ENCODE measurements at regions not wholly inside any gene's neighbourhood (a gene's known extent, or its start where the extent isn't known, plus 50 kb on each side); places are given as distances from the start of the nearest gene placed in this dataset.

- no peaks in the 10 kb centered on the region for H4K20me1 ChIP-seq (replicated peaks in 1 of 2; ENCODE audit: control insufficient read depth in 1 of 2, insufficient read depth in 2 of 2, low read length in 2 of 2)
- no peak overlapping the region for H4K91ac ChIP-seq (replicated peaks; ENCODE audit: insufficient read length, low read length)
- H3K27me3 ChIP-seq (replicated peaks in 1 of 4; ENCODE audit: control insufficient read depth in 3 of 4, extremely low read depth in 1 of 4, insufficient read depth in 3 of 4, low read length in 3 of 4) = no peaks in the 10 kb centered on the region
- no peak overlapping the region for H3K14ac ChIP-seq (ENCODE audit: insufficient read length)
- no peak overlapping the region for H3K4ac ChIP-seq (replicated peaks; ENCODE audit: insufficient read length, low read depth, low read length)
- H3K79me2 ChIP-seq (ENCODE audit: control insufficient read depth in 1 of 2, insufficient read depth in 2 of 2, low read length in 2 of 2) = no peaks in the 10 kb centered on the region
- DNase-seq (ENCODE audit: low read depth in 1 of 2, low spot score in 2 of 2) (no peak), FAIRE-seq (no peak)
- no peaks in the 10 kb centered on the region for H3K23me2 ChIP-seq (ENCODE audit: low read depth, low read length)
- no peak overlapping the region for H2AK5ac ChIP-seq (ENCODE audit: low read depth, low read length)
- H3K79me1 ChIP-seq (ENCODE audit: low read depth, low read length) = no peaks in the 10 kb centered on the region
- H2BK5ac ChIP-seq (ENCODE audit: low read depth, low read length) = no peak overlapping the region
- no peak overlapping the region for H2BK15ac ChIP-seq (ENCODE audit: low read length)
- H3K9ac ChIP-seq (replicated peaks in 1 of 4; ENCODE audit: extremely low read depth in 1 of 4, low read depth in 3 of 4, low read length in 3 of 4) = no peak overlapping the region
- CTCF ChIA-PET (ENCODE audit: partially characterized antibody) = no interaction called here
- H2BK20ac ChIP-seq (ENCODE audit: low read length) = no peak overlapping the region
- H2BK120ac ChIP-seq (replicated peaks; ENCODE audit: low read depth, low read length) = no peak overlapping the region
- H3K36me3 ChIP-seq (ENCODE audit: control insufficient read depth in 2 of 4, insufficient read depth in 4 of 4, low read length in 3 of 4) = no peaks in the 10 kb centered on the region
- no peak overlapping the region for H3K27ac ChIP-seq (ENCODE audit: low read depth, low read length)
- WGBS, 2 experiments (ENCODE audit: extremely low coverage in 1 of 2, insufficient coverage in 1 of 2, insufficient read length in 1 of 2, insufficient replicate concordance in 2 of 2, low coverage in 1 of 2, low lambda C conversion rate in 2 of 2, missing lambda C conversion rate in 1 of 2) = 94% methylated on average over 5 of the region's 5 CpGs; no CpG with 5 or more reads in 1 of the 2 experiments
- peaks cover 0 to 7% (median 0%) of the 10 kb centered on the region in 4 experiments; a peak in 1 of 7 replicates for H3K4me1 ChIP-seq (replicated peaks in 1 of 4; ENCODE audit: control insufficient read depth in 3 of 4, insufficient read depth in 4 of 4, low read length in 3 of 4)
- no peak overlapping the region for H3K4me2 ChIP-seq (ENCODE audit: insufficient read depth in 1 of 2, low read depth in 2 of 2, low read length in 2 of 2)
- no peak overlapping the region for H3K18ac ChIP-seq (ENCODE audit: extremely low read depth, low read length)
- no peak overlapping the region for H2AFZ ChIP-seq (ENCODE audit: low read length)
- POLR2A ChIA-PET (ENCODE audit: partially characterized antibody) = no interaction called here
- no peak overlapping the region for H2BK12ac ChIP-seq (ENCODE audit: low read depth, low read length)
- no peak overlapping the region for H3K4me3 ChIP-seq (ENCODE audit: extremely low read depth in 1 of 4, insufficient read depth in 2 of 4, low read depth in 3 of 4, low read length in 4 of 4)
- no peak for TF ChIP-seq SP2 (IDR thresholded peaks at IDR 0.05; ENCODE audit: low read length)
- TF ChIP-seq RFX5 (IDR thresholded peaks at IDR 0.05; ENCODE audit: borderline replicate concordance, low read depth, low read length) = no peak
- TF ChIP-seq CTBP2 (IDR thresholded peaks at IDR 0.05; ENCODE audit: borderline replicate concordance, insufficient read depth, insufficient read length, low read length) = no peak
- TF ChIP-seq CHD2 (IDR thresholded peaks at IDR 0.05; ENCODE audit: low read length) = no peak
- no peak for TF ChIP-seq POU5F1 (IDR thresholded peaks at IDR 0.05; ENCODE audit: low read depth, low read length)
- no peak for TF ChIP-seq CBX8 (IDR thresholded peaks at IDR 0.05; ENCODE audit: borderline replicate concordance, low read depth, low read length)
- TF ChIP-seq SIN3A (conservative IDR thresholded peaks at IDR 0.05 in 1 of 2, IDR thresholded peaks at IDR 0.05 in 1 of 2; ENCODE audit: low read depth in 1 of 2, low read length in 2 of 2) = no peak
- no peak for TF ChIP-seq TEAD4 (IDR thresholded peaks at IDR 0.05; ENCODE audit: low read depth, low read length)
- no peak for TF ChIP-seq PHF8 (conservative IDR thresholded peaks at IDR 0.05; ENCODE audit: low read depth, low read length)
- no peak for TF ChIP-seq KDM1A (IDR thresholded peaks at IDR 0.05; ENCODE audit: borderline replicate concordance, low read length)
- H3K56ac ChIP-seq (replicated peaks; ENCODE audit: insufficient read length, low read depth, low read length) = no peak overlapping the region
- no peak overlapping the region for H3K23ac ChIP-seq (ENCODE audit: insufficient read length)
- no peaks in the 10 kb centered on the region for H3K9me3 ChIP-seq (ENCODE audit: insufficient read depth in 2 of 2, low read depth in 1 of 2, low read length in 1 of 2)
- H4K5ac ChIP-seq (ENCODE audit: insufficient read length, low read depth, low read length) = no peak overlapping the region
- no peak overlapping the region for H4K8ac ChIP-seq (ENCODE audit: extremely low read depth, insufficient read depth, low read length)
Observed at GRCh38 chr6:147737115-147737514, 228.6 kb downstream of the SAMD5 start.

Measured in H1 (cell line).